ENCODE measurements at regions not wholly inside any gene's neighbourhood (a gene's known extent, or its start where the extent isn't known, plus 50 kb on each side); places are given as distances from the start of the nearest gene placed in this dataset.

GRCh38 chr14:58815794-58816193 is 178.0 kb downstream of the DACT1 start:
- no peaks in the 10 kb centered on the region for H3K27me3 ChIP-seq (ENCODE audit: insufficient read depth, low read length)
- no peaks in the 10 kb centered on the region for H3K9me3 ChIP-seq (ENCODE audit: insufficient read depth, low read depth, low read length)
- H3K4me1 ChIP-seq (ENCODE audit: insufficient read depth, low read length) = no peaks in the 10 kb centered on the region
- H3K4me3 ChIP-seq (ENCODE audit: low read length) = no peak overlapping the region
- no peak overlapping the region for H3K27ac ChIP-seq (ENCODE audit: low read depth, low read length)
- H3K9ac ChIP-seq (ENCODE audit: low read depth, low read length) = no peak overlapping the region
- no peaks in the 10 kb centered on the region for H3K36me3 ChIP-seq (ENCODE audit: insufficient read depth, low read length)
- WGBS = 64% methylated on average over 4 of the region's 5 CpGs

GRCh38 chr14:58816416-58817115 is 178.8 kb downstream of the DACT1 start:
- H3K27me3 ChIP-seq (ENCODE audit: insufficient read depth, low read length) = no peaks in the 10 kb centered on the region
- WGBS = 93% methylated on average over 7 of the region's 7 CpGs

GRCh38 chr14:58817846-58818245 is 180.1 kb downstream of the DACT1 start:
- no peak overlapping the region for H3K4me3 ChIP-seq (ENCODE audit: low read length)
- H3K27me3 ChIP-seq (ENCODE audit: insufficient read depth, low read length) = no peaks in the 10 kb centered on the region

More at GRCh38 chr14:58816416-58817115, 178.8 kb downstream of the DACT1 start:
- no peak overlapping the region for H3K27ac ChIP-seq (ENCODE audit: low read depth, low read length)
- H3K4me3 ChIP-seq (ENCODE audit: low read length) = no peak overlapping the region
- no peaks in the 10 kb centered on the region for H3K4me1 ChIP-seq (ENCODE audit: insufficient read depth, low read length)
- H3K9me3 ChIP-seq (ENCODE audit: insufficient read depth, low read depth, low read length) = no peaks in the 10 kb centered on the region
- no peak overlapping the region for H3K9ac ChIP-seq (ENCODE audit: low read depth, low read length)
- no peaks in the 10 kb centered on the region for H3K36me3 ChIP-seq (ENCODE audit: insufficient read depth, low read length)

GRCh38 chr14:58820032-58820431 is 182.3 kb downstream of the DACT1 start:
- Histone ChIP-seq H3K27me3 (ENCODE audit: insufficient read depth, low read length) (no peaks in the 10 kb centered on the region), H3K4me3 (ENCODE audit: low read length) (no peak overlapping the region), H3K9ac (ENCODE audit: low read depth, low read length) (no peak overlapping the region), H3K4me1 (ENCODE audit: insufficient read depth, low read length) (no peaks in the 10 kb centered on the region), H3K27ac (ENCODE audit: low read depth, low read length) (no peak overlapping the region), H3K36me3 (ENCODE audit: insufficient read depth, low read length) (no peaks in the 10 kb centered on the region), H3K9me3 (ENCODE audit: insufficient read depth, low read depth, low read length) (no peaks in the 10 kb centered on the region)
- 92% methylated on average over 4 of the region's 4 CpGs for WGBS

More at GRCh38 chr14:58817846-58818245, 180.1 kb downstream of the DACT1 start:
- H3K9me3 ChIP-seq (ENCODE audit: insufficient read depth, low read depth, low read length) = no peaks in the 10 kb centered on the region
- H3K36me3 ChIP-seq (ENCODE audit: insufficient read depth, low read length) = no peaks in the 10 kb centered on the region
- no peak overlapping the region for H3K27ac ChIP-seq (ENCODE audit: low read depth, low read length)
- H3K4me1 ChIP-seq (ENCODE audit: insufficient read depth, low read length) = no peaks in the 10 kb centered on the region
- 96% methylated on average over 1 of the region's 1 CpG for WGBS
- H3K9ac ChIP-seq (ENCODE audit: low read depth, low read length) = no peak overlapping the region

- no peaks in the 10 kb centered on the region for H3K4me1 ChIP-seq (ENCODE audit: insufficient read depth, low read length)
- H3K9me3 ChIP-seq (ENCODE audit: insufficient read depth, low read depth, low read length) = no peaks in the 10 kb centered on the region
- WGBS = 89% methylated on average over 3 of the region's 3 CpGs
- no peak overlapping the region for H3K27ac ChIP-seq (ENCODE audit: low read depth, low read length)
- no peak overlapping the region for H3K9ac ChIP-seq (ENCODE audit: low read depth, low read length)
- H3K27me3 ChIP-seq (ENCODE audit: insufficient read depth, low read length) = no peaks in the 10 kb centered on the region
- H3K4me3 ChIP-seq (ENCODE audit: low read length) = no peak overlapping the region
- H3K36me3 ChIP-seq (ENCODE audit: insufficient read depth, low read length) = no peaks in the 10 kb centered on the region
These were observed 183.7 kb downstream of the DACT1 start for GRCh38 chr14:58821421-58821820.

GRCh38 chr14:58822856-58823255 is 185.1 kb downstream of the DACT1 start:
- Histone ChIP-seq H3K9me3 (ENCODE audit: insufficient read depth, low read depth, low read length) (peaks cover 7% of the 10 kb centered on the region), H3K4me1 (ENCODE audit: insufficient read depth, low read length) (no peaks in the 10 kb centered on the region), H3K9ac (ENCODE audit: low read depth, low read length) (no peak overlapping the region), H3K27me3 (ENCODE audit: insufficient read depth, low read length) (no peaks in the 10 kb centered on the region), H3K27ac (ENCODE audit: low read depth, low read length) (no peak overlapping the region), H3K4me3 (ENCODE audit: low read length) (no peak overlapping the region), H3K36me3 (ENCODE audit: insufficient read depth, low read length) (no peaks in the 10 kb centered on the region)
- 95% methylated on average over 2 of the region's 2 CpGs for WGBS

- Histone ChIP-seq H3K9me3 (ENCODE audit: insufficient read depth, low read depth, low read length) (peaks cover 7% of the 10 kb centered on the region), H3K36me3 (ENCODE audit: insufficient read depth, low read length) (no peaks in the 10 kb centered on the region), H3K4me3 (ENCODE audit: low read length) (no peak overlapping the region), H3K4me1 (ENCODE audit: insufficient read depth, low read length) (no peaks in the 10 kb centered on the region), H3K27ac (ENCODE audit: low read depth, low read length) (no peak overlapping the region), H3K27me3 (ENCODE audit: insufficient read depth, low read length) (no peaks in the 10 kb centered on the region), H3K9ac (ENCODE audit: low read depth, low read length) (no peak overlapping the region)
- 95% methylated on average over 2 of the region's 2 CpGs for WGBS
These were observed 185.6 kb downstream of the DACT1 start for GRCh38 chr14:58823312-58823711.

GRCh38 chr14:58824106-58824505 is 186.3 kb downstream of the DACT1 start:
- 93% methylated on average over 2 of the region's 2 CpGs for WGBS
- H3K4me3 ChIP-seq (ENCODE audit: low read length) = no peak overlapping the region
- H3K27ac ChIP-seq (ENCODE audit: low read depth, low read length) = no peak overlapping the region
- no peak overlapping the region for H3K9ac ChIP-seq (ENCODE audit: low read depth, low read length)
- no peaks in the 10 kb centered on the region for H3K4me1 ChIP-seq (ENCODE audit: insufficient read depth, low read length)
- no peaks in the 10 kb centered on the region for H3K27me3 ChIP-seq (ENCODE audit: insufficient read depth, low read length)
- peaks cover 7% of the 10 kb centered on the region for H3K9me3 ChIP-seq (ENCODE audit: insufficient read depth, low read depth, low read length)
- no peaks in the 10 kb centered on the region for H3K36me3 ChIP-seq (ENCODE audit: insufficient read depth, low read length)

GRCh38 chr14:58824796-58825195 is 187.0 kb downstream of the DACT1 start:
- Histone ChIP-seq H3K4me1 (ENCODE audit: insufficient read depth, low read length) (no peaks in the 10 kb centered on the region), H3K27me3 (ENCODE audit: insufficient read depth, low read length) (no peaks in the 10 kb centered on the region), H3K27ac (ENCODE audit: low read depth, low read length) (no peak overlapping the region), H3K9ac (ENCODE audit: low read depth, low read length) (no peak overlapping the region), H3K9me3 (ENCODE audit: insufficient read depth, low read depth, low read length) (peaks cover 7% of the 10 kb centered on the region), H3K4me3 (ENCODE audit: low read length) (no peak overlapping the region), H3K36me3 (ENCODE audit: insufficient read depth, low read length) (no peaks in the 10 kb centered on the region)
- 89% methylated on average over 3 of the region's 3 CpGs for WGBS

- Histone ChIP-seq H3K36me3 (ENCODE audit: insufficient read depth, low read length) (no peaks in the 10 kb centered on the region), H3K27ac (ENCODE audit: low read depth, low read length) (no peak overlapping the region), H3K4me1 (ENCODE audit: insufficient read depth, low read length) (no peaks in the 10 kb centered on the region), H3K27me3 (ENCODE audit: insufficient read depth, low read length) (no peaks in the 10 kb centered on the region), H3K4me3 (ENCODE audit: low read length) (no peak overlapping the region), H3K9me3 (ENCODE audit: insufficient read depth, low read depth, low read length) (peaks cover 7% of the 10 kb centered on the region), H3K9ac (ENCODE audit: low read depth, low read length) (no peak overlapping the region)
- 87% methylated on average over 2 of the region's 2 CpGs for WGBS
These were observed 187.8 kb downstream of the DACT1 start for GRCh38 chr14:58825606-58826005.

GRCh38 chr14:58826845-58827686 is 189.3 kb downstream of the DACT1 start:
- Histone ChIP-seq H3K4me1 (ENCODE audit: insufficient read depth, low read length) (no peaks in the 10 kb centered on the region), H3K9ac (ENCODE audit: low read depth, low read length) (no peak overlapping the region), H3K27ac (ENCODE audit: low read depth, low read length) (no peak overlapping the region), H3K4me3 (ENCODE audit: low read length) (no peak overlapping the region), H3K9me3 (ENCODE audit: insufficient read depth, low read depth, low read length) (peaks cover 7% of the 10 kb centered on the region), H3K36me3 (ENCODE audit: insufficient read depth, low read length) (no peaks in the 10 kb centered on the region), H3K27me3 (ENCODE audit: insufficient read depth, low read length) (no peaks in the 10 kb centered on the region)
- 87% methylated on average over 7 of the region's 9 CpGs for WGBS

Measured in HUES64 (cell line).